Neural cell (in vitro differentiated cells): ENCODE measurements at regions not wholly inside any gene's neighbourhood (a gene's known extent, or its start where the extent isn't known, plus 50 kb on each side); places are given as distances from the start of the nearest gene placed in this dataset.

Experiments
- H2AFZ ChIP-seq: fragments of 200-600, 300-800 bp; sonication (generic), shearing (Covaris generic); 2 replicates; pipeline ENCODE4 v1.6.0; 2014; ENCODE audit warnings: low read depth, mild to moderate bottlenecking, antibody characterized with exemption, low read length, moderate library complexity
- H3F3A ChIP-seq: fragments of 200-600 bp; shearing (Covaris generic); 2 replicates; pipeline ENCODE4 v1.6.1; 2016; ENCODE audit warnings: mild to moderate bottlenecking, moderate library complexity, mixed read lengths, antibody characterized with exemption, low read length; ENCODE audit not compliant: insufficient read depth, poor library complexity, severe bottlenecking
- H3K27ac ChIP-seq: fragments of 200-600, 300-800 bp; sonication (generic), shearing (Covaris generic); 2 replicates; pipeline ENCODE4 v1.5.1; 2014; ENCODE audit warnings: mild to moderate bottlenecking, low read length, moderate library complexity
- H3K27me3 ChIP-seq: fragments of 300-800, 200-600 bp; sonication (generic), shearing (Covaris generic); 2 replicates; pipeline ENCODE4 v1.6.0; 2014; ENCODE audit warnings: mild to moderate bottlenecking, low read depth, low read length, moderate library complexity; ENCODE audit not compliant: insufficient read depth
- H3K36me3 ChIP-seq: fragments of 300-800, 200-600 bp; sonication (generic), shearing (Covaris generic); 2 replicates; pipeline ENCODE4 v1.5.1; 2014; ENCODE audit warnings: mild to moderate bottlenecking, antibody characterized with exemption, low read length, moderate library complexity; ENCODE audit not compliant: insufficient read depth
- H3K4me2 ChIP-seq: fragments of 300-800, 200-600 bp; sonication (generic), shearing (Covaris generic); 2 replicates; pipeline ENCODE4 v1.6.0; 2014; ENCODE audit warnings: mild to moderate bottlenecking, low read length
- H3K4me3 ChIP-seq: fragments of 300-800, 200-600 bp; sonication (generic), shearing (Covaris generic); 2 replicates; pipeline ENCODE4 v1.5.1; 2014; ENCODE audit warnings: mild to moderate bottlenecking, low read length, moderate library complexity
- H3K79me2 ChIP-seq: fragments of 200-600 bp; shearing (Covaris generic); replicated peaks from 2 replicates; pipeline ENCODE4 v1.6.0; 2014; ENCODE audit warnings: mild to moderate bottlenecking, low read length, moderate library complexity; ENCODE audit not compliant: insufficient read depth
- H3K9ac ChIP-seq: fragments of 300-800, 200-600 bp; sonication (generic), shearing (Covaris generic); 2 replicates; pipeline ENCODE4 v1.6.1; 2016; ENCODE audit warnings: mild to moderate bottlenecking, low read length, mixed read lengths
- H3K9me2 ChIP-seq: fragments of 200-600 bp; shearing (Covaris generic); 2 replicates; pipeline ENCODE4 v1.6.1; 2016; ENCODE audit warnings: mild to moderate bottlenecking, low read length, mixed read lengths; ENCODE audit not compliant: insufficient read depth
- H3K9me3 ChIP-seq: fragments of 200-600, 300-800 bp; sonication (generic), shearing (Covaris generic); 2 replicates; pipeline ENCODE4 v1.6.1; 2016; ENCODE audit warnings: mild to moderate bottlenecking, mixed run types, low read length, moderate library complexity, mixed read lengths
- H4K20me1 ChIP-seq: fragments of 200-600 bp; shearing (Covaris generic); 2 replicates; pipeline ENCODE4 v1.6.1; 2016; ENCODE audit warnings: mild to moderate bottlenecking, mixed run types; ENCODE audit not compliant: insufficient read depth
- EP300 ChIP-seq: fragments of 450-650 bp; conservative IDR thresholded peaks from 2 replicates; pipeline ENCODE4 v1.6.1; 2014; ENCODE audit warnings: antibody characterized with exemption, mild to moderate bottlenecking, moderate library complexity; ENCODE audit not compliant: poor library complexity, severe bottlenecking
- EZH2 ChIP-seq: fragments of 200-600, 300-800 bp; shearing (Covaris generic), sonication (generic); IDR thresholded peaks from 2 replicates; pipeline ENCODE4 v1.6.1; 2014; ENCODE audit warnings: antibody characterized with exemption, low read length, borderline replicate concordance, mild to moderate bottlenecking; ENCODE audit not compliant: insufficient read depth, poor library complexity, severe bottlenecking
- MXI1 ChIP-seq: fragments of 450-650 bp; conservative IDR thresholded peaks from 2 replicates; pipeline ENCODE4 v1.6.1; 2014; ENCODE audit warnings: antibody characterized with exemption, mild to moderate bottlenecking; ENCODE audit not compliant: poor library complexity, severe bottlenecking
- POLR2AphosphoS5 ChIP-seq: IDR thresholded peaks from 2 replicates; pipeline ENCODE4 v1.6.1; 2012
- RAD21 ChIP-seq: fragments of 450-650 bp; conservative IDR thresholded peaks from 2 replicates; pipeline ENCODE4 v1.6.1; 2014; ENCODE audit warnings: antibody characterized with exemption, mild to moderate bottlenecking, moderate library complexity
- SMC3 ChIP-seq: fragments of 450-650 bp; conservative IDR thresholded peaks from 2 replicates; pipeline ENCODE4 v1.6.1; 2014; ENCODE audit warnings: antibody characterized with exemption, mild to moderate bottlenecking, moderate library complexity; ENCODE audit not compliant: poor library complexity
- TAF1 ChIP-seq: IDR thresholded peaks from 2 replicates; pipeline ENCODE4 v1.6.1; 2012; ENCODE audit warnings: low read depth
- TF ChIP-seq, protein P1 (sequence below): IDR thresholded peaks from 2 replicates; pipeline ENCODE4 v1.6.1; 2012; ENCODE audit warnings: borderline replicate concordance
- TF ChIP-seq, protein P2 (sequence below): fragments of 450-650 bp; IDR thresholded peaks from 2 replicates; pipeline ENCODE4 v1.5.1; 2014; ENCODE audit warnings: antibody characterized with exemption, mild to moderate bottlenecking, moderate library complexity; ENCODE audit not compliant: poor library complexity, severe bottlenecking

DNA sequence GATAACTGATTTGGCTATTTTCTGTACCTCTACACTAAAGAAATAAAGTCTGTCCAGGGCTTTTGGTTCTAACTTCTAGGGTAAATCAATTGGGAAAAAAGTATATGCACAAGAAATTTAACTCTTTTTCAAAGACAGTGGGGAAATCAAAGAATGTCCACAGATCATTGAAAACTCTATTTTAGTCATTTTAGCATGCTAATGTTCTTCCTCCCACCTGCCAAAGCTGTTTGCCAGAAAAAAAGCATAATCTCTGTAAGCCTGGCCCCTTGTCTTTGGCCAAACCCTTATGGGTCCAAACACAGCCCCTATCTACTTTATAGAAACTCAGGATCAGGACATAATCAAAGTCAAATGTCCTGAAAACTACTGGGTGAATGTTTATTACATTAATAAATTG is 302.2 kb upstream of the ESRRG start:
- no peaks in the 10 kb centered on the region for H3K79me2 ChIP-seq
- H3F3A ChIP-seq = no peaks in the 10 kb centered on the region
- no peaks in the 10 kb centered on the region for H4K20me1 ChIP-seq
- no peaks in the 10 kb centered on the region for H3K36me3 ChIP-seq
- TF ChIP-seq SMC3 = no peak
- TF ChIP-seq EZH2 = no peak
- TF ChIP-seq POLR2AphosphoS5 = no peak
- no peak for TF ChIP-seq MXI1
- TF ChIP-seq EP300 = no peak
- no peak for TF ChIP-seq TAF1
- TF ChIP-seq, protein P1, sequence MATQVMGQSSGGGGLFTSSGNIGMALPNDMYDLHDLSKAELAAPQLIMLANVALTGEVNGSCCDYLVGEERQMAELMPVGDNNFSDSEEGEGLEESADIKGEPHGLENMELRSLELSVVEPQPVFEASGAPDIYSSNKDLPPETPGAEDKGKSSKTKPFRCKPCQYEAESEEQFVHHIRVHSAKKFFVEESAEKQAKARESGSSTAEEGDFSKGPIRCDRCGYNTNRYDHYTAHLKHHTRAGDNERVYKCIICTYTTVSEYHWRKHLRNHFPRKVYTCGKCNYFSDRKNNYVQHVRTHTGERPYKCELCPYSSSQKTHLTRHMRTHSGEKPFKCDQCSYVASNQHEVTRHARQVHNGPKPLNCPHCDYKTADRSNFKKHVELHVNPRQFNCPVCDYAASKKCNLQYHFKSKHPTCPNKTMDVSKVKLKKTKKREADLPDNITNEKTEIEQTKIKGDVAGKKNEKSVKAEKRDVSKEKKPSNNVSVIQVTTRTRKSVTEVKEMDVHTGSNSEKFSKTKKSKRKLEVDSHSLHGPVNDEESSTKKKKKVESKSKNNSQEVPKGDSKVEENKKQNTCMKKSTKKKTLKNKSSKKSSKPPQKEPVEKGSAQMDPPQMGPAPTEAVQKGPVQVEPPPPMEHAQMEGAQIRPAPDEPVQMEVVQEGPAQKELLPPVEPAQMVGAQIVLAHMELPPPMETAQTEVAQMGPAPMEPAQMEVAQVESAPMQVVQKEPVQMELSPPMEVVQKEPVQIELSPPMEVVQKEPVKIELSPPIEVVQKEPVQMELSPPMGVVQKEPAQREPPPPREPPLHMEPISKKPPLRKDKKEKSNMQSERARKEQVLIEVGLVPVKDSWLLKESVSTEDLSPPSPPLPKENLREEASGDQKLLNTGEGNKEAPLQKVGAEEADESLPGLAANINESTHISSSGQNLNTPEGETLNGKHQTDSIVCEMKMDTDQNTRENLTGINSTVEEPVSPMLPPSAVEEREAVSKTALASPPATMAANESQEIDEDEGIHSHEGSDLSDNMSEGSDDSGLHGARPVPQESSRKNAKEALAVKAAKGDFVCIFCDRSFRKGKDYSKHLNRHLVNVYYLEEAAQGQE = no peak
- TF ChIP-seq RAD21 = no peak
- TF ChIP-seq, protein P2, sequence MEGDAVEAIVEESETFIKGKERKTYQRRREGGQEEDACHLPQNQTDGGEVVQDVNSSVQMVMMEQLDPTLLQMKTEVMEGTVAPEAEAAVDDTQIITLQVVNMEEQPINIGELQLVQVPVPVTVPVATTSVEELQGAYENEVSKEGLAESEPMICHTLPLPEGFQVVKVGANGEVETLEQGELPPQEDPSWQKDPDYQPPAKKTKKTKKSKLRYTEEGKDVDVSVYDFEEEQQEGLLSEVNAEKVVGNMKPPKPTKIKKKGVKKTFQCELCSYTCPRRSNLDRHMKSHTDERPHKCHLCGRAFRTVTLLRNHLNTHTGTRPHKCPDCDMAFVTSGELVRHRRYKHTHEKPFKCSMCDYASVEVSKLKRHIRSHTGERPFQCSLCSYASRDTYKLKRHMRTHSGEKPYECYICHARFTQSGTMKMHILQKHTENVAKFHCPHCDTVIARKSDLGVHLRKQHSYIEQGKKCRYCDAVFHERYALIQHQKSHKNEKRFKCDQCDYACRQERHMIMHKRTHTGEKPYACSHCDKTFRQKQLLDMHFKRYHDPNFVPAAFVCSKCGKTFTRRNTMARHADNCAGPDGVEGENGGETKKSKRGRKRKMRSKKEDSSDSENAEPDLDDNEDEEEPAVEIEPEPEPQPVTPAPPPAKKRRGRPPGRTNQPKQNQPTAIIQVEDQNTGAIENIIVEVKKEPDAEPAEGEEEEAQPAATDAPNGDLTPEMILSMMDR = no peak
- no peak overlapping the region for H2AFZ ChIP-seq
- H3K9me3 ChIP-seq = no peaks in the 10 kb centered on the region
- H3K9me2 ChIP-seq = no peaks in the 10 kb centered on the region
- no peak overlapping the region for H3K27ac ChIP-seq
- no peaks in the 10 kb centered on the region for H3K27me3 ChIP-seq
- no peak overlapping the region for H3K4me2 ChIP-seq
- no peak overlapping the region for H3K4me3 ChIP-seq
- no peak overlapping the region for H3K9ac ChIP-seq

DNA sequence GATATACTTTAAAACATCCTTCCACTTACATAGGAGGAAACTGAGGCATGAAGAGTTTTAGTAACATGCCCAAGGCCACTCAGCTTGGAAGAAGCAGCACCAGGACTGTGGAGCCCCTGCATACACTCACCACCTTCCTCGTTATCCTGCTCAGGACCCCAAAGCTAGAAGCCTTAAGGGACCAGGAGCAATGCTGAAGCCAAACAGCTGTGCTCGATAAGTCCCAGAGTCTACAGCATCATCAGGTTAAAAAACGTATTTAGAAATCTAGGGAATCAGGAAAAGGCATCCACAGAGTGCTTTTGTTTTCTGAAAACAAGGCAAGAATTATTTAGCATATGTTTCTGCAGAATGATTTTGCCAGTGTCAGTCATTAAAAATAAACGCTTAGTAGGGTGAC is 301.7 kb upstream of the ESRRG start:
- no peaks in the 10 kb centered on the region for H3K79me2 ChIP-seq
- H3K4me2 ChIP-seq = no peak overlapping the region

More for the DNA sequence above, 301.7 kb upstream of the ESRRG start:
- Histone ChIP-seq H3K27ac (no peak overlapping the region), H3K9me3 (no peaks in the 10 kb centered on the region), H3K27me3 (no peaks in the 10 kb centered on the region), H3F3A (no peaks in the 10 kb centered on the region), H3K9me2 (no peaks in the 10 kb centered on the region), H3K36me3 (no peaks in the 10 kb centered on the region), H3K9ac (no peak overlapping the region), H4K20me1 (no peaks in the 10 kb centered on the region), H3K4me3 (no peak overlapping the region), H2AFZ (no peak overlapping the region)
- TF ChIP-seq POLR2AphosphoS5 (no peak), RAD21 (no peak), EZH2 (no peak), MXI1 (no peak), SMC3 (no peak), TAF1 (no peak)
- TF ChIP-seq, protein P2 = no peak
- TF ChIP-seq, protein P1 = no peak
